ENCODE measurements at regions not wholly inside any gene's neighbourhood (a gene's known extent, or its start where the extent isn't known, plus 50 kb on each side); places are given as distances from the start of the nearest gene placed in this dataset.

GRCh38 chr9:79925326-79925725, 353.6 kb downstream of the TLE4 start:
- no peaks in the 10 kb centered on the region for H3K27me3 ChIP-seq
- H3K4me1 ChIP-seq = no peaks in the 10 kb centered on the region
- no peak overlapping the region for H3K27ac ChIP-seq
- no peak for DNase-seq
- H3K9me3 ChIP-seq = no peaks in the 10 kb centered on the region
- no peak for ATAC-seq (ENCODE audit: low FRiP score in 2 of 2)
- TF ChIP-seq POLR2AphosphoS5 (IDR thresholded peaks at IDR 0.05) = no peak
- no peak overlapping the region for H3K4me3 ChIP-seq
- no peaks in the 10 kb centered on the region for H3K36me3 ChIP-seq

GRCh38 chr9:79924836-79925235, 353.1 kb downstream of the TLE4 start:
- ATAC-seq (ENCODE audit: low FRiP score in 2 of 2) = no peak
- WGBS, 2 donors = 39 to 76% methylated on average over 2 of the region's 2 CpGs

GRCh38 chr9:79917421-79917820, 345.7 kb downstream of the TLE4 start:
- H3K27me3 ChIP-seq = no peaks in the 10 kb centered on the region
- H3K9me3 ChIP-seq = no peaks in the 10 kb centered on the region
- WGBS, 2 donors = 92 to 93% methylated on average over 4 of the region's 4 CpGs
- H3K4me1 ChIP-seq = no peaks in the 10 kb centered on the region
- H3K4me3 ChIP-seq = no peak overlapping the region
- ATAC-seq (ENCODE audit: low FRiP score in 2 of 2) (no peak), DNase-seq (no peak)
- TF ChIP-seq EP300 (IDR thresholded peaks at IDR 0.05) (no peak), CTCF (IDR thresholded peaks at IDR 0.05) (no peak), POLR2A (IDR thresholded peaks at IDR 0.05) (no peak), POLR2AphosphoS5 (IDR thresholded peaks at IDR 0.05) (no peak)
- H3K36me3 ChIP-seq = no peaks in the 10 kb centered on the region
- H3K27ac ChIP-seq = no peak overlapping the region

More at GRCh38 chr9:79924836-79925235, 353.1 kb downstream of the TLE4 start:
- TF ChIP-seq POLR2AphosphoS5 (IDR thresholded peaks at IDR 0.05) (no peak), EP300 (IDR thresholded peaks at IDR 0.05) (no peak), CTCF (IDR thresholded peaks at IDR 0.05) (peak in 1 of 6 experiments; percentile 7), POLR2A (IDR thresholded peaks at IDR 0.05) (no peak)
- Histone ChIP-seq H3K4me3 (no peak overlapping the region), H3K4me1 (no peaks in the 10 kb centered on the region), H3K9me3 (no peaks in the 10 kb centered on the region), H3K36me3 (no peaks in the 10 kb centered on the region), H3K27me3 (no peaks in the 10 kb centered on the region), H3K27ac (no peak overlapping the region)
- DNase-seq = peak in 1 of 2 donors; percentile 45

- DNase-seq = no peak
- Histone ChIP-seq H3K4me3 (no peak overlapping the region), H3K27me3 (no peaks in the 10 kb centered on the region), H3K36me3 (no peaks in the 10 kb centered on the region), H3K4me1 (no peaks in the 10 kb centered on the region), H3K9me3 (no peaks in the 10 kb centered on the region), H3K27ac (no peak overlapping the region)
- no peak for ATAC-seq (ENCODE audit: low FRiP score in 2 of 2)
- TF ChIP-seq EP300 (IDR thresholded peaks at IDR 0.05) = peak in 1 of 4 donors; percentile 41
- TF ChIP-seq POLR2A (IDR thresholded peaks at IDR 0.05) = no peak
- WGBS, 2 donors = 71 to 79% methylated on average over 4 of the region's 4 CpGs
These were observed 342.1 kb downstream of the TLE4 start for GRCh38 chr9:79913867-79914266.

- H3K36me3 ChIP-seq = no peaks in the 10 kb centered on the region
- H3K27ac ChIP-seq = no peak overlapping the region
- H3K4me1 ChIP-seq = no peaks in the 10 kb centered on the region
- H3K9me3 ChIP-seq = no peaks in the 10 kb centered on the region
- H3K4me3 ChIP-seq = no peak overlapping the region
- ATAC-seq (ENCODE audit: low FRiP score in 2 of 2) (no peak), DNase-seq (no peak)
- no peak for TF ChIP-seq EP300 (IDR thresholded peaks at IDR 0.05)
- TF ChIP-seq CTCF (IDR thresholded peaks at IDR 0.05) = no peak
- no peak for TF ChIP-seq POLR2AphosphoS5 (IDR thresholded peaks at IDR 0.05)
- no peak for TF ChIP-seq POLR2A (IDR thresholded peaks at IDR 0.05)
- H3K27me3 ChIP-seq = no peaks in the 10 kb centered on the region
- 39 to 54% methylated on average over 2 of the region's 2 CpGs for WGBS, 2 donors
These were observed 340.7 kb downstream of the TLE4 start for GRCh38 chr9:79912318-79913070.

- ATAC-seq (ENCODE audit: low FRiP score in 2 of 2) = no peak
- WGBS, 2 donors = 97% methylated on average over 19 of the region's 19 CpGs
- no peak for TF ChIP-seq CTCF (IDR thresholded peaks at IDR 0.05)
These were observed 340.0 kb downstream of the TLE4 start for GRCh38 chr9:79911724-79912123.

More at GRCh38 chr9:79911724-79912123, 340.0 kb downstream of the TLE4 start:
- Histone ChIP-seq H3K36me3 (no peaks in the 10 kb centered on the region), H3K4me3 (no peak overlapping the region), H3K27ac (no peak overlapping the region), H3K27me3 (no peaks in the 10 kb centered on the region), H3K4me1 (no peaks in the 10 kb centered on the region), H3K9me3 (no peaks in the 10 kb centered on the region)
- peak in 1 of 2 donors; percentile 47 for DNase-seq

Data from upper lobe of left lung (tissue), 6 donors.